ENCODE measurements at regions not wholly inside any gene's neighbourhood (a gene's known extent, or its start where the extent isn't known, plus 50 kb on each side); places are given as distances from the start of the nearest gene placed in this dataset.

GRCh38 chr13:26456650-26457049 lies 100.8 kb upstream of the WASF3 start:
- no peaks in the 10 kb centered on the region for H3K36me3 Mint-ChIP-seq

GRCh38 chr13:26457212-26457611 lies 100.3 kb upstream of the WASF3 start:
- DNase-seq (ENCODE audit: low spot score in 2 of 2): no peak
- ATAC-seq: no peak
- no peak overlapping the region for H3K4me3 Mint-ChIP-seq
- no peaks in the 10 kb centered on the region for H3K4me1 Mint-ChIP-seq
- no peaks in the 10 kb centered on the region for H3K9me3 Mint-ChIP-seq
- no peaks in the 10 kb centered on the region for H3K36me3 Mint-ChIP-seq
- H3K27ac Mint-ChIP-seq: no peak overlapping the region

More at GRCh38 chr13:26456650-26457049, 100.8 kb upstream of the WASF3 start:
- no peak for DNase-seq (ENCODE audit: low spot score in 2 of 2)
- ATAC-seq: no peak
- Mint-ChIP-seq H3K27ac (no peak overlapping the region), H3K9me3 (no peaks in the 10 kb centered on the region), H3K4me3 (no peak overlapping the region), H3K4me1 (no peaks in the 10 kb centered on the region)

GRCh38 chr13:26458196-26458749 lies 99.2 kb upstream of the WASF3 start:
- Mint-ChIP-seq H3K27ac (no peak overlapping the region), H3K4me1 (no peaks in the 10 kb centered on the region), H3K9me3 (no peaks in the 10 kb centered on the region), H3K36me3 (no peaks in the 10 kb centered on the region), H3K4me3 (no peak overlapping the region)
- ATAC-seq: no peak
- no peak for DNase-seq (ENCODE audit: low spot score in 2 of 2)

DNA sequence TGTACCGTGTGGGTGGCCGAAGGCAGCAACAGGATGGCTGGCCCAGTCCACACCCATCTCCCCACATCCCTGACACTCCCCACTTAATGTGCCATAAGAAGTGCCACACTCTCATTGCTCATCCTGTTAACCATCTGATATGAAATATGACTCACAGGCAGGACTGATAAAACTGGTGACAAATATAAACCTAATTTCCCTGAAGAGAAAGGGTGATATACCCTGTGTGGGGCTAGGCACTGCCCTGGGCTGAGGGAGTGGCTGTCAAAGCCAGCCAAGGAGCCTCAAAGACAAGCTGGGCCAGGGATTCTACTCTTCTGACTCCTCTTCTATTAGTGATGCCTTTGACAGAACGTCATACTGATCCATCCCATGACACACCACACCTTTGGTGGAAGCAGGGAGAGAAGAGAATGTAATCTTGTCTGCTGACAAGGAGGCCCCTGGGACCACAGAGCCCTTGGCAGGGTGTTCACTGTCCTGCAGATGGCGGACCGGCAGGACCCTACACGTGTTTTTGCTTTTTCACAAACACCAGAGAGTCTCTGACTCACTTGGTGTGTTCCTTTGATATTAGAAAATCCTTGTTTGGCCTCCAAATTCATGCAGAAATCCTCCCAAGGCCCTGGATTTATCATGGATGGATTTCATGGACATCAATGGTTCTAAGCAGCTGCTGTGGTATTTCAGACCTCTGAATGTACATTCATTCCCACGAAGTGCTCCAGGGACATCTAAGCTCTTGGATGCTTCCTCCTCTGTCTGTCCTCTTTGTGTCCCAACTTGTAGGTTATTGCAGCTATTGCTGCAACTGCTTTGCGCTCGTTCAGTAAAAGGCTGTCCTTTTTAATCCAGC lies 98.0 kb upstream of the WASF3 start:
- H3K27ac Mint-ChIP-seq: no peak overlapping the region
- DNase-seq (ENCODE audit: low spot score in 2 of 2) (no peak), ATAC-seq (peak; percentile 18)
- no peaks in the 10 kb centered on the region for H3K9me3 Mint-ChIP-seq
- H3K36me3 Mint-ChIP-seq: no peaks in the 10 kb centered on the region
- H3K4me1 Mint-ChIP-seq: no peaks in the 10 kb centered on the region
- no peak overlapping the region for H3K4me3 Mint-ChIP-seq

- H3K36me3 Mint-ChIP-seq: no peaks in the 10 kb centered on the region
- no peak overlapping the region for H3K27ac Mint-ChIP-seq
- DNase-seq (ENCODE audit: low spot score in 2 of 2) (peak in 1 of 2 donors; percentile 4), ATAC-seq (no peak)
- H3K9me3 Mint-ChIP-seq: no peaks in the 10 kb centered on the region
- H3K4me1 Mint-ChIP-seq: no peaks in the 10 kb centered on the region
- H3K4me3 Mint-ChIP-seq: no peak overlapping the region
These were observed 96.8 kb upstream of the WASF3 start for GRCh38 chr13:26460648-26461047.

DNA sequence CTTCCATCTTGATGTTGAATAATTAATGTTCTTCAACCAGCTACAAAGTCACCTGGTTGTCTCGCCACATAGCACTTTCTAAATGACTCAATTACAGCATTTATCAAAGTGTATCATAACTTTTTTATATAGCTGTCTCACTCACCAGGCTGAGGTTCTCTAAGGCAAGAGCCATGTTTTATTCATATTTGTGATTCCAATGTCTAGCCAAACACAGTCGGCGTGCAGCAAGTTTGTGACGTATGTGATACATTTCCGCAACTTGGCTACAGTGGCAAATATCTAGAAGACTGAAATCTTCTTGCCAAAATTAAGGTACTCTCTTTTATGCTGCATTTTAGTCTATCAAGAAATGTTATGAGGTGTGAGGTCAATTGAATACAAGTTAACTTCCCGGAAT lies 94.2 kb upstream of the WASF3 start:
- H3K36me3 Mint-ChIP-seq: no peaks in the 10 kb centered on the region
- peaks cover 2% of the 10 kb centered on the region for H3K9me3 Mint-ChIP-seq
- H3K27ac Mint-ChIP-seq: no peak overlapping the region
- H3K4me3 Mint-ChIP-seq: no peak overlapping the region
- DNase-seq (ENCODE audit: low spot score in 2 of 2) (peak in 1 of 2 donors; percentile 7), ATAC-seq (no peak)
- no peaks in the 10 kb centered on the region for H3K4me1 Mint-ChIP-seq

DNA sequence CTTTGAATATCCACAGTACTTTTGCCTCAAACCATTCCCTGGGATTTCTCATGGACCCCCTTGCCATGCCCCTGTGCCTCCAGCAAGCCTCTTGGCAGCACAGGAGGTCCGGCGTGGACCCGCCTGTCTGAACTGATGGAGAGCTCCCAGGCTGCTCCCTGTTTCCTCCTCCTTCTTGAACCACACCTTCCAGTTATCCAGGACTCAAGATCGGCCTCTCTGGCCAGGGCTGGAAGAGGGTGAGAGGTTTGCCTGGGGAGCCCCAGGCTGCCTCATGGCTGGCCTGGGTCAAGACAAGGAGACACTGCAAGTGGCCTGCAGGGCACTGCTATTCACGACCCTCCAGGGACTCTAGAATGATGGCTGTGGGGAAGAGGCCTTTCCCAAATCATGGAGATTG lies 93.6 kb upstream of the WASF3 start:
- peaks cover 2% of the 10 kb centered on the region for H3K9me3 Mint-ChIP-seq
- ATAC-seq: no peak
- H3K36me3 Mint-ChIP-seq: no peaks in the 10 kb centered on the region
- no peaks in the 10 kb centered on the region for H3K4me1 Mint-ChIP-seq
- H3K27ac Mint-ChIP-seq: no peak overlapping the region
- no peak overlapping the region for H3K4me3 Mint-ChIP-seq
- DNase-seq (ENCODE audit: low spot score in 2 of 2): peak in 1 of 2 donors; percentile 29

- ATAC-seq: no peak
- H3K4me1 Mint-ChIP-seq: no peaks in the 10 kb centered on the region
- no peak overlapping the region for H3K4me3 Mint-ChIP-seq
- H3K9me3 Mint-ChIP-seq: peaks cover 2% of the 10 kb centered on the region
- H3K27ac Mint-ChIP-seq: no peak overlapping the region
- peak in 1 of 2 donors; percentile 25 for DNase-seq (ENCODE audit: low spot score in 2 of 2)
- H3K36me3 Mint-ChIP-seq: no peaks in the 10 kb centered on the region
These were observed 92.0 kb upstream of the WASF3 start for GRCh38 chr13:26465514-26465913.

GRCh38 chr13:26465954-26466353 lies 91.5 kb upstream of the WASF3 start:
- Mint-ChIP-seq H3K9me3 (peaks cover 2% of the 10 kb centered on the region), H3K4me3 (no peak overlapping the region), H3K36me3 (no peaks in the 10 kb centered on the region), H3K4me1 (no peaks in the 10 kb centered on the region), H3K27ac (no peak overlapping the region)
- no peak for ATAC-seq
- DNase-seq (ENCODE audit: low spot score in 2 of 2): no peak

DNA sequence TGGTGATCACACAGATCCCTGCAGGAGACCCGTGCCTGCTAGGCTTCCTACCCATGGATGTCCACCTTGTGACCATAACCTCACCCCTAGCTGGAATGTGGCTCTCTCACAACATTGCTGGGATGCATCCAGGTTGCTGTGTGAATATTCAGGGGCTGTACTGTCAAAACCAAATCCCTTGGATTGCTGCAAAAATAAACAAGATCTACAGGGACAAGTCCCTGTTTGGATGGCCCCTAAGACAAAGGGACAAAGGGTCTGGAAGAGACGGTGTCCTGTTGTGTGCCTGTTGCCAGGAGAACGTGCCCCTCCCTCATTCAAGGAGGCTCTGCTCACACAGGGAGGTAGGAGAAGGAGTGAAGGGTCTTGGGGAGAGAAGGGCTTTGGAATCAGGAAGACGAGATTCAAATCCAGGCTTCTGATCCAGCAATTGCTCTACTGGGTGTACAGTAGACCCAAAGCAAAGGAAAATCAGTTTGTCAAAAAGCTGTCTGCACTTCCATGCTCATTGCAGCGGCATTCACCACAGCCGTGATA lies 89.2 kb upstream of the WASF3 start:
- ATAC-seq (no peak), DNase-seq (ENCODE audit: low spot score in 2 of 2) (peak in 1 of 2 donors; percentile 28)
- Mint-ChIP-seq H3K27ac (no peak overlapping the region), H3K9me3 (peaks cover 2% of the 10 kb centered on the region), H3K4me3 (no peak overlapping the region), H3K36me3 (no peaks in the 10 kb centered on the region), H3K4me1 (no peaks in the 10 kb centered on the region)

GRCh38 chr13:26469602-26470001 lies 87.9 kb upstream of the WASF3 start:
- Mint-ChIP-seq H3K9me3 (peaks cover 2% of the 10 kb centered on the region), H3K4me1 (no peaks in the 10 kb centered on the region), H3K36me3 (no peaks in the 10 kb centered on the region), H3K4me3 (no peak overlapping the region), H3K27ac (no peak overlapping the region)
- DNase-seq (ENCODE audit: low spot score in 2 of 2) (peak in 1 of 2 donors; percentile 28), ATAC-seq (no peak)

DNA sequence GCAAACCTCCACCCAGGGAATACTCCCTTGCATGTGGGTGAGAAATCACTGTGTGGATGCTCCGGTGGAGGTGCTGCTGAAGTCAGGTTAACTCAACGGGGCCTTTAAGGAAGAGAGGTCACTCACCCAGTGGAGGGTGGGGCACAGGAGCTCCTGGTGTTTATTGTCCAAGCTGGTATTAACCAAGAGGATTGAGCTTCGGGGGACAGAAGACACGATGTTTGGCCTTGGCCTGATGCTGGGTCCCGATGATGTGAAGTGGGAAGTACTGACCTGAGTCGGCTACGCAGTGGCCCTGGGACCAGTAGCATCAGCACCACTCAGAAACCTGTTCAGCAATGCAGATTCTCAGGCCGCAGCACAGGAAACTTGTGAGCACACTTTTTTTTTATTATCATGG lies 85.7 kb upstream of the WASF3 start:
- H3K27ac Mint-ChIP-seq: no peak overlapping the region

DNA sequence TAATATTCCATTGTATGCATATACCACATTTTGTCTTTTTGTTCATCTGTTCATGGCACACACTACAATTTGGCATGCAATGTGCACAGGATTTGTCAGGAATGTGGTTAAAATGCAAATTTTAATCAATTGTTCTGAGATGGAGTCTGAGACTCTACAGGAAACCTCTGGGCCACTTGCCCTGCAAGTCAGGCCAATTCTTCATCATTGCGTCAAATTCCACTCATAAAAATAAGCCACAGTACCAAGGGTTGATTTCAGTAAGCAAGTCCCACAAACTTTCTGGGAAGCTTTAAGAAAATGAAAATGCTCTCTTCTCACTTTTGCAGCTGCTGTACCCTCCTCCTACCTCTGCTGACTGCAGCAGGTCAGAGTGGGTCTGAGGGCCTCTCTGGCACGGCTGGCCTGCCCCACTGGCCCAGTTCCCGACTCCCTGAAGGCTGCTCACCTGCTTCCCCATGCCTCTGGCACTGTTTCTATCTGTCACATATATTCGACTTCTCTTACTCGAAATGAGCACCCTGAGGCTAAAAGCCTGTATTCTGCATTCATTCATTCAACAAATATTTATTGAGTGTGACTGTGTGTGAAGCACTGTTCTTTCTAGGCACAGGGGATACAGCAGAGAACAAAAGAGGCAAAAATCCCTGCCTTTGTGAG lies 83.8 kb upstream of the WASF3 start:
- H3K9me3 Mint-ChIP-seq: no peaks in the 10 kb centered on the region
- peaks cover 20% of the 10 kb centered on the region for H3K4me1 Mint-ChIP-seq
- no peak overlapping the region for H3K27ac Mint-ChIP-seq
- no peaks in the 10 kb centered on the region for H3K36me3 Mint-ChIP-seq
- DNase-seq (ENCODE audit: low spot score in 2 of 2) (peak in 1 of 2 donors; percentile 23), ATAC-seq (no peak)
- H3K4me3 Mint-ChIP-seq: no peak overlapping the region

More for the DNA sequence above, 85.7 kb upstream of the WASF3 start:
- Mint-ChIP-seq H3K36me3 (no peaks in the 10 kb centered on the region), H3K4me1 (peaks cover 15% of the 10 kb centered on the region), H3K4me3 (no peak overlapping the region), H3K9me3 (peaks cover 2% of the 10 kb centered on the region)
- ATAC-seq: no peak
- peak in 1 of 2 donors; percentile 25 for DNase-seq (ENCODE audit: low spot score in 2 of 2)

- H3K9me3 Mint-ChIP-seq: no peaks in the 10 kb centered on the region
- peaks cover 20% of the 10 kb centered on the region for H3K4me1 Mint-ChIP-seq
- no peak overlapping the region for H3K4me3 Mint-ChIP-seq
- no peak overlapping the region for H3K27ac Mint-ChIP-seq
- no peaks in the 10 kb centered on the region for H3K36me3 Mint-ChIP-seq
- no peak for ATAC-seq
- DNase-seq (ENCODE audit: low spot score in 2 of 2): no peak
These were observed 83.2 kb upstream of the WASF3 start for GRCh38 chr13:26474286-26474685.
